DND-41 (cell line): ENCODE measurements at regions not wholly inside any gene's neighbourhood (a gene's known extent, or its start where the extent isn't known, plus 50 kb on each side); places are given as distances from the start of the nearest gene placed in this dataset.

Source experiments
- ATAC-seq: fragments of 200-7000 bp; cut with Tn5 transposase; 3 replicates; pipeline ENCODE4 v1.9.1; 2021; ENCODE audit warnings: low read depth; ENCODE audit not compliant: insufficient read depth
- DNase-seq: peaks from one replicate; pipeline ENCODE4 v3.0.0-alpha.2; 2020
- H2AFZ ChIP-seq: 2 replicates; pipeline ENCODE4 v1.6.0; 2012; ENCODE audit warnings: low read depth, low read length
- H3K27ac ChIP-seq: 2 replicates; pipeline ENCODE4 v1.5.1; 2012; ENCODE audit warnings: low read length, inconsistent platforms
- H3K27me3 ChIP-seq: fragments of 200-600 bp; sonication (generic); 2 replicates; pipeline ENCODE4 v1.6.0; 2012; ENCODE audit warnings: low read length, mild to moderate bottlenecking, inconsistent platforms; ENCODE audit not compliant: insufficient read depth, poor library complexity
- H3K36me3 ChIP-seq: 2 replicates; pipeline ENCODE4 v1.5.1; 2012; ENCODE audit warnings: low read length, inconsistent platforms; ENCODE audit not compliant: insufficient read depth
- H3K4me1 ChIP-seq: 2 replicates; pipeline ENCODE4 v1.5.1; 2012; ENCODE audit warnings: mild to moderate bottlenecking, low read length; ENCODE audit not compliant: insufficient read depth
- H3K4me2 ChIP-seq: 2 replicates; pipeline ENCODE4 v1.6.0; 2012; ENCODE audit warnings: mild to moderate bottlenecking, moderate library complexity, low read length, inconsistent platforms; ENCODE audit not compliant: insufficient read depth
- H3K4me3 ChIP-seq, 2 experiments: fragments of 200-600 bp in 1 of 2; shearing (Covaris generic) in 1 of 2; 2 replicates each; pipeline ENCODE4 v1.5.1; 2012 to 2016; ENCODE audit warnings: inconsistent platforms in 2 of 2, low read length in 2 of 2, mild to moderate bottlenecking in 2 of 2, low read depth in 1 of 2, moderate library complexity in 1 of 2
- H3K79me2 ChIP-seq: 2 replicates; pipeline ENCODE4 v1.6.0; 2012; ENCODE audit warnings: low read length, inconsistent platforms; ENCODE audit not compliant: insufficient read depth
- H3K9ac ChIP-seq: 2 replicates; pipeline ENCODE4 v1.6.0; 2012; ENCODE audit warnings: low read depth, mild to moderate bottlenecking, inconsistent platforms, low read length, moderate library complexity
- H3K9me3 ChIP-seq: 2 replicates; pipeline ENCODE4 v1.5.1; 2012; ENCODE audit warnings: low read length, moderate library complexity, mild to moderate bottlenecking, inconsistent platforms; ENCODE audit not compliant: insufficient read depth, severe bottlenecking
- H4K20me1 ChIP-seq: 2 replicates; pipeline ENCODE4 v1.6.0; 2012; ENCODE audit warnings: low read length; ENCODE audit not compliant: insufficient read depth
- EZH2 ChIP-seq: IDR thresholded peaks from 3 replicates; pipeline ENCODE4 v1.6.1; 2012; ENCODE audit warnings: borderline replicate concordance, low read depth, mild to moderate bottlenecking, moderate library complexity, low read length, inconsistent platforms; ENCODE audit not compliant: severe bottlenecking
- TF ChIP-seq, protein P1 (sequence below): IDR thresholded peaks from 2 replicates; pipeline ENCODE4 v1.5.1; 2012; ENCODE audit warnings: borderline replicate concordance, low read length, moderate library complexity, mild to moderate bottlenecking; ENCODE audit not compliant: poor library complexity, severe bottlenecking; ENCODE audit errors: extremely low read depth

- ATAC-seq (no peak), DNase-seq (no peak)
- H3K79me2 ChIP-seq = no peaks in the 10 kb centered on the region
- no peaks in the 10 kb centered on the region for H3K9me3 ChIP-seq
- no peak overlapping the region for H2AFZ ChIP-seq
- no peak for TF ChIP-seq EZH2
- TF ChIP-seq, protein P1, sequence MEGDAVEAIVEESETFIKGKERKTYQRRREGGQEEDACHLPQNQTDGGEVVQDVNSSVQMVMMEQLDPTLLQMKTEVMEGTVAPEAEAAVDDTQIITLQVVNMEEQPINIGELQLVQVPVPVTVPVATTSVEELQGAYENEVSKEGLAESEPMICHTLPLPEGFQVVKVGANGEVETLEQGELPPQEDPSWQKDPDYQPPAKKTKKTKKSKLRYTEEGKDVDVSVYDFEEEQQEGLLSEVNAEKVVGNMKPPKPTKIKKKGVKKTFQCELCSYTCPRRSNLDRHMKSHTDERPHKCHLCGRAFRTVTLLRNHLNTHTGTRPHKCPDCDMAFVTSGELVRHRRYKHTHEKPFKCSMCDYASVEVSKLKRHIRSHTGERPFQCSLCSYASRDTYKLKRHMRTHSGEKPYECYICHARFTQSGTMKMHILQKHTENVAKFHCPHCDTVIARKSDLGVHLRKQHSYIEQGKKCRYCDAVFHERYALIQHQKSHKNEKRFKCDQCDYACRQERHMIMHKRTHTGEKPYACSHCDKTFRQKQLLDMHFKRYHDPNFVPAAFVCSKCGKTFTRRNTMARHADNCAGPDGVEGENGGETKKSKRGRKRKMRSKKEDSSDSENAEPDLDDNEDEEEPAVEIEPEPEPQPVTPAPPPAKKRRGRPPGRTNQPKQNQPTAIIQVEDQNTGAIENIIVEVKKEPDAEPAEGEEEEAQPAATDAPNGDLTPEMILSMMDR = no peak
- H3K4me3 ChIP-seq = no peak overlapping the region
- H3K27me3 ChIP-seq = no peaks in the 10 kb centered on the region
- no peaks in the 10 kb centered on the region for H4K20me1 ChIP-seq
- H3K4me2 ChIP-seq = no peak overlapping the region
- no peak overlapping the region for H3K27ac ChIP-seq
- no peak overlapping the region for H3K9ac ChIP-seq
- no peaks in the 10 kb centered on the region for H3K4me1 ChIP-seq
- no peaks in the 10 kb centered on the region for H3K36me3 ChIP-seq
Measured at GRCh38 chr10:78684947-78685346, 383.8 kb upstream of the ZMIZ1 start.

DNA sequence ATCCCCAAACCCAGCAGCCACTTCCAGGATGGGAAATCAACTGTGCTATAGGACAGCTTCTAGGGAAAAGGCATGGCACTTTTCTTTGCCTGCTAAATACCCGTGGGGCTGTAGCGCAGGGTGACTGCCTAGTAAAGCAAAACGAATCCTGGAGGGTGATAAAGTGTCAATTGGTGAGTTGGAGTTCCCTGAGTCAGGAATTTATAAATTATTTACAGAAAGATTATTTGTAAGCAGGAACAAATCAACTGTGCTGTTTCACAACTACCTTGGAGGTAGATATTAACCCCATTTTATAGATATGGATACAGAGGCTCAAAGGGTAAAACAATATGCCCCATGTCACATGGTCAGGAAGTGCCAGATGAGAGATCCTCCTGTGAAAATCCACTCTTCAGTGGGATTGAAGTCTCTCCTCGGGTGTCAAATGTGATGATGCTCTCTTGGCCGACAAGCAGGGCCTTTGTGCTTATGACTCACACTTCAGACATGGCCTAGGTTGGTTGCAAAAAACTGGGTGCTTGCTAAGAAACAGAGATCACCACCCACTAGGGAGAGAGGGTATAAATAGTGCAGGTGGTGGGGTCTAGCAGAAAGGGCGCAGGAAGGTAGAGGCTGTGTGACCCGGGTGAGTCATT is 383.2 kb upstream of the ZMIZ1 start:
- no peaks in the 10 kb centered on the region for H4K20me1 ChIP-seq
- H3K36me3 ChIP-seq = no peaks in the 10 kb centered on the region
- H3K9me3 ChIP-seq = no peaks in the 10 kb centered on the region
- no peak overlapping the region for H3K27ac ChIP-seq
- no peak overlapping the region for H3K4me2 ChIP-seq
- H3K79me2 ChIP-seq = no peaks in the 10 kb centered on the region
- no peaks in the 10 kb centered on the region for H3K27me3 ChIP-seq
- H3K9ac ChIP-seq = no peak overlapping the region
- no peaks in the 10 kb centered on the region for H3K4me1 ChIP-seq
- ATAC-seq (no peak), DNase-seq (no peak)
- no peak overlapping the region for H3K4me3 ChIP-seq
- no peak overlapping the region for H2AFZ ChIP-seq
- TF ChIP-seq EZH2 = no peak
- TF ChIP-seq, protein P1 = no peak

- H3K4me2 ChIP-seq = no peak overlapping the region
- DNase-seq = no peak
- TF ChIP-seq EZH2 = no peak
- TF ChIP-seq, protein P1 = no peak
- ATAC-seq = no peak
- no peaks in the 10 kb centered on the region for H3K79me2 ChIP-seq
- no peaks in the 10 kb centered on the region for H3K36me3 ChIP-seq
- no peaks in the 10 kb centered on the region for H3K27me3 ChIP-seq
- no peak overlapping the region for H3K4me3 ChIP-seq
- no peak overlapping the region for H3K27ac ChIP-seq
- H3K4me1 ChIP-seq = no peaks in the 10 kb centered on the region
- no peak overlapping the region for H2AFZ ChIP-seq
- no peaks in the 10 kb centered on the region for H4K20me1 ChIP-seq
- no peaks in the 10 kb centered on the region for H3K9me3 ChIP-seq
- H3K9ac ChIP-seq = no peak overlapping the region
Measured at GRCh38 chr10:78686444-78687060, 382.2 kb upstream of the ZMIZ1 start.
